Upper lobe of left lung (tissue), 6 donors: ENCODE measurements at regions not wholly inside any gene's neighbourhood (a gene's known extent, or its start where the extent isn't known, plus 50 kb on each side); places are given as distances from the start of the nearest gene placed in this dataset.
A peak's percentile ranks its signal among the peaks of the same experiment; 100 is the strongest.

Experiments
- ATAC-seq, 2 donors: fragments of 200-7000 bp; cut with Tn5 transposase; one replicate each; pipeline ENCODE4 v1.9.1; 2022; ENCODE audit warnings: mild to moderate bottlenecking in 2 of 2, moderate library complexity in 2 of 2; ENCODE audit not compliant: low FRiP score in 2 of 2
- DNase-seq, 2 donors: peaks; one replicate each; pipeline ENCODE4 v3.0.0-alpha.2; 2019 to 2020
- H3K27ac ChIP-seq, 4 donors: fragments of 200-600 bp; sonication (generic); one replicate each; pipeline ENCODE4 v1.5.1; 2016 to 2019
- H3K27me3 ChIP-seq, 4 donors: fragments of 200-600 bp; sonication (generic); one replicate each; pipeline ENCODE4 v1.5.1; 2017 to 2019
- H3K36me3 ChIP-seq, 4 donors: fragments of 200-600 bp; sonication (generic); one replicate each; pipeline ENCODE4 v1.5.1; 2016 to 2019
- H3K4me1 ChIP-seq, 4 donors: fragments of 200-600 bp; sonication (generic); one replicate each; pipeline ENCODE4 v1.5.1; 2018 to 2019
- H3K4me3 ChIP-seq, 4 donors: fragments of 200-600 bp; sonication (generic); one replicate each; pipeline ENCODE4 v1.5.1; 2017 to 2019; ENCODE audit warnings: mild to moderate bottlenecking in 2 of 4, moderate library complexity in 1 of 4
- H3K9me3 ChIP-seq, 4 donors: fragments of 200-600 bp; sonication (generic); one replicate each; pipeline ENCODE4 v1.5.1; 2018 to 2019
- EP300 ChIP-seq, 4 donors: sonication (generic); formaldehyde crosslinking; IDR thresholded peaks; one replicate each; pipeline ENCODE4 v1.5.1; 2017; ENCODE audit warnings: antibody characterized with exemption in 4 of 4, control low read depth in 2 of 4
- POLR2A ChIP-seq, 4 donors: fragments of 450-650 bp; IDR thresholded peaks; one replicate each; pipeline ENCODE4 v1.5.1; 2016 to 2017; ENCODE audit warnings: antibody characterized with exemption in 4 of 4, mild to moderate bottlenecking in 2 of 4
- POLR2AphosphoS5 ChIP-seq, 2 donors: sonication (generic); formaldehyde crosslinking; IDR thresholded peaks; one replicate each; pipeline ENCODE4 v1.5.1; 2017; ENCODE audit warnings: antibody characterized with exemption in 2 of 2
- WGBS, 2 donors: methylation state at CpG; one replicate each; pipeline ENCODE4 v1.1.5; 2017 to 2018; 5-methylcytosine and 5-hydroxymethylcytosine counted together
- TF ChIP-seq, protein P1 (sequence below), 6 experiments: fragments of 450-650 bp in 4 of 6; fragments of 200-600 bp in 2 of 6; sonication (generic) in 2 of 6; IDR thresholded peaks; one replicate each; pipeline ENCODE4 v1.5.1; 2016 to 2019; ENCODE audit warnings: antibody characterized with exemption in 6 of 6
- donor health status: DM: no; HTN: no; CAD: no; lungs with moderate emphysema.
- donor health status: DM: no; HTN: yes; CAD: no; lungs with severe emphysema.

DNA sequence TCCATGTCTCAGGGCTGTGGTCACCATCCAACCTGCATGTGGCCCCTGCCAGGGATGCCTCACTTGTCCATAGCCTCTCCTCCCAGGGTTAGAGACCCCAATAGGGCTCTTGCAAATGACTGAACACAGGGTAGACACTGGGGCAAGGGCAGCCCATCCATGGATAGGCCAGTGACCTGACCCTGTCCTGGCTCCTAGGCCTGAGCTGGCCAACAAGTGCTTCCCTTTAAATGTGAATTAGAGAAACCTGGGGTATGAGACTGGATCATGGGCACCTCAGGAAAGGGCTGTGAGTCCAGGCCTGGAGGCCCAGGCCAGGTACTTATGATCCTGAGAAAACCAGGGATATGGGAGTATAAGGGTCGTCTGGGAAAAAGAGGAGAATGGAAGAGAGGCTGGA is 64.5 kb downstream of the COPS8 start:
- Histone ChIP-seq H3K27me3 (no peaks in the 10 kb centered on the region), H3K4me3 (no peak overlapping the region), H3K36me3 (no peaks in the 10 kb centered on the region), H3K9me3 (peaks cover 13 to 22% (median 18%) of the 10 kb centered on the region in 4 donors), H3K27ac (no peak overlapping the region), H3K4me1 (peaks cover 0 to 10% (median 0%) of the 10 kb centered on the region in 4 donors)
- no peak for TF ChIP-seq EP300 (IDR thresholded peaks at IDR 0.05)
- no peak for TF ChIP-seq POLR2A (IDR thresholded peaks at IDR 0.05)
- TF ChIP-seq, protein P1, sequence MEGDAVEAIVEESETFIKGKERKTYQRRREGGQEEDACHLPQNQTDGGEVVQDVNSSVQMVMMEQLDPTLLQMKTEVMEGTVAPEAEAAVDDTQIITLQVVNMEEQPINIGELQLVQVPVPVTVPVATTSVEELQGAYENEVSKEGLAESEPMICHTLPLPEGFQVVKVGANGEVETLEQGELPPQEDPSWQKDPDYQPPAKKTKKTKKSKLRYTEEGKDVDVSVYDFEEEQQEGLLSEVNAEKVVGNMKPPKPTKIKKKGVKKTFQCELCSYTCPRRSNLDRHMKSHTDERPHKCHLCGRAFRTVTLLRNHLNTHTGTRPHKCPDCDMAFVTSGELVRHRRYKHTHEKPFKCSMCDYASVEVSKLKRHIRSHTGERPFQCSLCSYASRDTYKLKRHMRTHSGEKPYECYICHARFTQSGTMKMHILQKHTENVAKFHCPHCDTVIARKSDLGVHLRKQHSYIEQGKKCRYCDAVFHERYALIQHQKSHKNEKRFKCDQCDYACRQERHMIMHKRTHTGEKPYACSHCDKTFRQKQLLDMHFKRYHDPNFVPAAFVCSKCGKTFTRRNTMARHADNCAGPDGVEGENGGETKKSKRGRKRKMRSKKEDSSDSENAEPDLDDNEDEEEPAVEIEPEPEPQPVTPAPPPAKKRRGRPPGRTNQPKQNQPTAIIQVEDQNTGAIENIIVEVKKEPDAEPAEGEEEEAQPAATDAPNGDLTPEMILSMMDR (IDR thresholded peaks at IDR 0.05): no peak
- no peak for TF ChIP-seq POLR2AphosphoS5 (IDR thresholded peaks at IDR 0.05)
- WGBS, 2 donors: 95 to 96% methylated on average over 1 of the region's 1 CpG
- no peak for DNase-seq
- no peak for ATAC-seq

DNA sequence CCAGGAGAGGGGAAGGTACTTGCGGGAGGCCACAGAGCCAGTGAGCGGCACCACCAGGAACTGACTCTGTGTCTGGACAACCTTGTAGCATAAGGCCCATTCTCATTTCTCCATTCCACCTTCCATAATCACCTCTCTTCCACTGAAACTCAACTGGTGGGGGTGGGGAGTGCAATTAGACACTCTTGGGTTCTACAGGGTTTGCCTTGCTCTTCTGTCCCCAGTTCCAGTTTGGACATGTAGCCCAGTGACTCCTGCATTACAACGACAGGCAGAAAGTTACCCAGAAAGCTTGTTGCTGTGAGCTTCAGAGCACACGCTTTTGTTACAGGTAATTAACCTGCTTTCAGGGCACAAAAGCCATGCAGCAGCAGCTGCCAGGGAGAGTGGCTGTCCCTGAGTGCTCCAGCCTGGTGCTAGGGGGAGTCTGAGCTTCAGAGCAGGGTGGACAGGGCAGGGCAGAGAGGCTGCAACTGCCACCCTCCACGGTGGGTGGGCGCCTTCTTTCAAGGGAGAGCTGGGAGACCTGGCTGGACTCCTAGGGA is 65.2 kb downstream of the COPS8 start:
- no peak overlapping the region for H3K4me3 ChIP-seq

DNA sequence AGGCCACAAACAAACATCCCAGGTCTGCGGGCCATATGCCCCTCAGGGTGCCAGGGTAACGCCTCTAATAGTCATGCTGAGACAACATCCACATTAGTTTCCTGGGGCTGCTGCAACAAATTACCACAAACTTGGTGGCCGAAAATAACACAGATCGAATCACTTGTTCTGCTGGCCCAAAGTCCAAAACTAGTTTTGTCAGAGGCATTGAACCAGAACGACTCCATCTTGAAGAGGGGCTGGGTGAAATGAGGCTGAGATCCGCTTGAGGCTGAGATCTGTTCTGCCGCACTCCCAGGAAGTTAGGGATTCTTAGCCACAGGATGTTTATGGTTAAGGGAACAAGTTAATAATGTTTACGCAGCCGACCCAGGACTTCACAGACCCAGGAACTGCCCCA is 66.7 kb downstream of the COPS8 start:
- no peak for ATAC-seq
- H3K4me1 ChIP-seq: peaks cover 0 to 10% (median 0%) of the 10 kb centered on the region in 4 donors
- no peaks in the 10 kb centered on the region for H3K27me3 ChIP-seq
- TF ChIP-seq POLR2AphosphoS5 (IDR thresholded peaks at IDR 0.05) (no peak), POLR2A (IDR thresholded peaks at IDR 0.05) (no peak), EP300 (IDR thresholded peaks at IDR 0.05) (no peak)
- TF ChIP-seq, protein P1 (IDR thresholded peaks at IDR 0.05): no peak
- 69 to 77% methylated on average over 9 of the region's 9 CpGs for WGBS, 2 donors
- no peak for DNase-seq
- H3K27ac ChIP-seq: no peak overlapping the region
- H3K4me3 ChIP-seq: no peak overlapping the region
- H3K9me3 ChIP-seq: peaks cover under 1 to 8% (median 7%) of the 10 kb centered on the region in 4 donors
- no peaks in the 10 kb centered on the region for H3K36me3 ChIP-seq

More for the DNA sequence above, 65.2 kb downstream of the COPS8 start:
- Histone ChIP-seq H3K27me3 (no peaks in the 10 kb centered on the region), H3K36me3 (no peaks in the 10 kb centered on the region), H3K27ac (no peak overlapping the region), H3K9me3 (peaks cover 13 to 22% (median 18%) of the 10 kb centered on the region in 4 donors), H3K4me1 (peaks cover 0 to 10% (median 0%) of the 10 kb centered on the region in 4 donors)
- DNase-seq (no peak), ATAC-seq (no peak)
- 93 to 100% methylated on average over 3 to 6 of the region's 6 CpGs for WGBS, 2 donors
- TF ChIP-seq, protein P1 (IDR thresholded peaks at IDR 0.05): no peak
- no peak for TF ChIP-seq POLR2AphosphoS5 (IDR thresholded peaks at IDR 0.05)
- TF ChIP-seq POLR2A (IDR thresholded peaks at IDR 0.05): no peak
- TF ChIP-seq EP300 (IDR thresholded peaks at IDR 0.05): no peak

DNA sequence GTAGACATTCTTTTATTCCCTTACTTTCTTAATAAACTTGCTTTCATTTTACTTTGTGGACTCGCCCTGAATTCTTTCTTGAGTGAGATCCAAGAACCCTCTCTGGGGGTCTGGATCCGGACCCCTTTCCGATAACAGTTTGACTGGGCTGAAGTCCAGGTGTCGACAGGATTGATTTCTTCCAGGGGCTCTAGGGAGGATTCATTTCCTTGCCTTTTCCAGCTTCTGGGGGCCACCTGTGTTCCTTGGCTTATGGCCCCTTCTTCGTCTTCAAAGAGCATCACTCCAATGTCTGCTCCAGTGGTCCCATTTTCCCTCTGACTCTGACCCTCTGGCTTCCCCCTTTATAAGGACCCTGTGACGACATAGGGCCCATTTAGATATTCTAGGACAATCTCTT is 67.5 kb downstream of the COPS8 start:
- no peaks in the 10 kb centered on the region for H3K36me3 ChIP-seq
- no peak overlapping the region for H3K27ac ChIP-seq
- peaks cover 0 to 10% (median 0%) of the 10 kb centered on the region in 4 donors for H3K4me1 ChIP-seq
- no peaks in the 10 kb centered on the region for H3K27me3 ChIP-seq
- no peak overlapping the region for H3K4me3 ChIP-seq
- TF ChIP-seq POLR2AphosphoS5 (IDR thresholded peaks at IDR 0.05): no peak
- TF ChIP-seq, protein P1 (IDR thresholded peaks at IDR 0.05): no peak
- no peak for TF ChIP-seq POLR2A (IDR thresholded peaks at IDR 0.05)
- no peak for TF ChIP-seq EP300 (IDR thresholded peaks at IDR 0.05)
- WGBS, 2 donors: 84 to 86% methylated on average over 6 of the region's 6 CpGs
- H3K9me3 ChIP-seq: peaks cover 0 to under 1% (median 0%) of the 10 kb centered on the region in 4 donors
- ATAC-seq: no peak
- no peak for DNase-seq

DNA sequence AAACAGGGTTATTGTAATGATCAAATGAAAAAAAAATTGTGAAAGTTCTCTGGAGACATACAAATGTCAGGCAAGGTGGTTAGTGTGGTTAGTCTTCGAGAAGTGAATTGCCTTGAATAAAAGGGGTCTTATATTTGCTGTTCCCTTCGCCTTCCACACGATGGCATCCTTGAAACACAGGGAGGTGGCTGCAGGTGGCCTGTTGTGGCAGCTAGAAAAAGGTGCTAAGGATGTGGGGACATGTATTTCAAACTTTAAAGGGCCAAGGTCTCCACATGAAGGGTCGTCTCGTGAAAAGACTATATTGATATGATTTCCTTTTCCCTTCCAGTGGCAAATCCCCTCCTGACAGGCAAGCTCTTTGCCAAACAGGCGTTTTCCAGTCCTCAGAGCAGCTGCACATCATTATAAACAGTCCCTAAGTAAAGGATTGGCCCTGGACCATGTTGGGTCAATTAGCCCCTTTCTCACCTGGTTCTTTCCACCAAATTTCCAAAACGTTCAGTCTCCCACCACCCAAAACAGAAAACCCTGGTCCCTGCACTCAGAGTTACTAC is 68.5 kb downstream of the COPS8 start:
- DNase-seq: no peak
- Histone ChIP-seq H3K4me3 (no peak overlapping the region), H3K4me1 (peaks cover 0 to 4% (median 0%) of the 10 kb centered on the region in 4 donors), H3K9me3 (no peaks in the 10 kb centered on the region), H3K27ac (no peak overlapping the region), H3K27me3 (no peaks in the 10 kb centered on the region), H3K36me3 (no peaks in the 10 kb centered on the region)
- no peak for ATAC-seq
- WGBS, 2 donors: 37 to 50% methylated on average over 7 of the region's 7 CpGs
- TF ChIP-seq POLR2AphosphoS5 (IDR thresholded peaks at IDR 0.05): no peak
- TF ChIP-seq EP300 (IDR thresholded peaks at IDR 0.05): no peak
- TF ChIP-seq, protein P1 (IDR thresholded peaks at IDR 0.05): peak; percentile 30 to 63 (median 40)
- TF ChIP-seq POLR2A (IDR thresholded peaks at IDR 0.05): no peak
